ENCODE measurements at regions not wholly inside any gene's neighbourhood (a gene's known extent, or its start where the extent isn't known, plus 50 kb on each side); places are given as distances from the start of the nearest gene placed in this dataset.

DNA sequence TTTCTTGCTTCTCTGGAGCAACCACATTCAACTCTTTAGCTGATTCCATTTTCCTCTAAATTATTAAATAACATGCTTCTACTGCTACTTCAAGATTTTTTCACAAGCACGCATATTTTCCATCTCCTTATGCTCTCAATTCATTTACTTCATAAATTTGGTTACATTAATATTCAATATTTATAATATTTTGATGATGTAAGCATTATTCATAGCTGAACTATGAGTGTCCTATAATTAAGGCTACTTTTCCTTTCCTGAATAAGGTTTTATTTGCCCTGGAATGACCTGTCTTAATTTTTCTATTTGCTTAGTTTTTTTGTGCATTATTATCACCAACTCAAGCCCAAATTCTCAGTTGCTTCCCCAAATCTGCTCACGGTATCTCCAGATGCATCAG is 109.4 kb upstream of the ADPGK start:
- H3K27me3 Mint-ChIP-seq, result peaks cover 40% of the 10 kb centered on the region
- no peaks in the 10 kb centered on the region for H3K36me3 Mint-ChIP-seq (ENCODE audit: low read depth)
- ChIA-PET CTCF (no interaction called here), POLR2A (no interaction called here)
- H3K27ac Mint-ChIP-seq, result no peak overlapping the region
- no peaks in the 10 kb centered on the region for H3K4me1 Mint-ChIP-seq
- H3K9me3 Mint-ChIP-seq, result no peaks in the 10 kb centered on the region
- no peak for DNase-seq
- H3K4me3 Mint-ChIP-seq, result no peak overlapping the region

- no peak overlapping the region for H3K27ac Mint-ChIP-seq
- H3K36me3 Mint-ChIP-seq (ENCODE audit: low read depth), result no peaks in the 10 kb centered on the region
- ChIA-PET POLR2A (no interaction called here), CTCF (no interaction called here)
- no peaks in the 10 kb centered on the region for H3K9me3 Mint-ChIP-seq
- no peak overlapping the region for H3K4me3 Mint-ChIP-seq
- H3K4me1 Mint-ChIP-seq, result no peaks in the 10 kb centered on the region
- H3K27me3 Mint-ChIP-seq, result peaks cover 19% of the 10 kb centered on the region
- DNase-seq, result no peak
Observed at GRCh38 chr15:72890043-72890442, 106.5 kb upstream of the ADPGK start.

GRCh38 chr15:72889545-72889944 is 106.0 kb upstream of the ADPGK start:
- Mint-ChIP-seq H3K36me3 (ENCODE audit: low read depth) (no peaks in the 10 kb centered on the region), H3K9me3 (no peaks in the 10 kb centered on the region), H3K27ac (no peak overlapping the region), H3K4me1 (no peaks in the 10 kb centered on the region), H3K4me3 (no peak overlapping the region), H3K27me3 (peaks cover 19% of the 10 kb centered on the region)
- no peak for DNase-seq
- POLR2A ChIA-PET, result no interaction called here
- CTCF ChIA-PET, result no interaction called here

DNA sequence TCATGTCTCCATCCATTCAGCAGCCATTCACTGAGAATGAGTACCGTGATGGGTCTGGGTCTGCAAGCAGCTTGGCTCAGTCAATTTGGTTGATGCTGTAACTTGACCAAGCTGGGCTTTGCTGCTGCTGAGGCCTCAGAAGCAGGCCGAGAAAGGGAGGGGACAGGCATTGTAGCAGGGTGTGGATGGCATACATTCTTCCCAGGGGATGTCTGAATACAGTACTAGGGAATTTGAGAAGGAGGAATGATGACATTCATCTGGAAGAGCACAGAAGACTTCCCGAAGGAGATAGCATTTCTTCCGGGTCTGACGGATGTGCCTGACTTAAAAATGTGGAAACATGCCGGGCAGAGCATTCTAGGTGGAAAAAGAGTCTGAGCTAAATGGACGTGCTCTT is 105.3 kb upstream of the ADPGK start:
- peaks cover 17% of the 10 kb centered on the region for H3K27me3 Mint-ChIP-seq
- ChIA-PET POLR2A (no interaction called here), CTCF (no interaction called here)
- no peaks in the 10 kb centered on the region for H3K4me1 Mint-ChIP-seq
- no peak overlapping the region for H3K27ac Mint-ChIP-seq
- H3K9me3 Mint-ChIP-seq, result no peaks in the 10 kb centered on the region
- DNase-seq, result no peak
- H3K4me3 Mint-ChIP-seq, result no peak overlapping the region
- H3K36me3 Mint-ChIP-seq (ENCODE audit: low read depth), result no peaks in the 10 kb centered on the region

- no peaks in the 10 kb centered on the region for H3K9me3 Mint-ChIP-seq
- CTCF ChIA-PET, result no interaction called here
- no peak overlapping the region for H3K27ac Mint-ChIP-seq
- no peak for DNase-seq
- peaks cover 13% of the 10 kb centered on the region for H3K27me3 Mint-ChIP-seq
- no peaks in the 10 kb centered on the region for H3K4me1 Mint-ChIP-seq
- H3K4me3 Mint-ChIP-seq, result no peak overlapping the region
- POLR2A ChIA-PET, result no interaction called here
- H3K36me3 Mint-ChIP-seq (ENCODE audit: low read depth), result no peaks in the 10 kb centered on the region
Observed at GRCh38 chr15:72888211-72888610, 104.7 kb upstream of the ADPGK start.

GRCh38 chr15:72887376-72887775 is 103.8 kb upstream of the ADPGK start:
- no peaks in the 10 kb centered on the region for H3K4me1 Mint-ChIP-seq
- ChIA-PET CTCF (no interaction called here), POLR2A (no interaction called here)
- H3K36me3 Mint-ChIP-seq (ENCODE audit: low read depth), result no peaks in the 10 kb centered on the region
- H3K27ac Mint-ChIP-seq, result no peak overlapping the region
- no peak overlapping the region for H3K4me3 Mint-ChIP-seq
- DNase-seq, result no peak
- peaks cover 11% of the 10 kb centered on the region for H3K27me3 Mint-ChIP-seq
- peaks cover 5% of the 10 kb centered on the region for H3K9me3 Mint-ChIP-seq

GRCh38 chr15:72884311-72884710 is 100.8 kb upstream of the ADPGK start:
- peaks cover 9% of the 10 kb centered on the region for H3K9me3 Mint-ChIP-seq
- H3K4me1 Mint-ChIP-seq, result no peaks in the 10 kb centered on the region
- H3K27ac Mint-ChIP-seq, result no peak overlapping the region
- POLR2A ChIA-PET, result no interaction called here
- H3K36me3 Mint-ChIP-seq (ENCODE audit: low read depth), result no peaks in the 10 kb centered on the region
- H3K4me3 Mint-ChIP-seq, result no peak overlapping the region
- peaks cover 5% of the 10 kb centered on the region for H3K27me3 Mint-ChIP-seq
- DNase-seq, result no peak
- CTCF ChIA-PET, result no interaction called here

DNA sequence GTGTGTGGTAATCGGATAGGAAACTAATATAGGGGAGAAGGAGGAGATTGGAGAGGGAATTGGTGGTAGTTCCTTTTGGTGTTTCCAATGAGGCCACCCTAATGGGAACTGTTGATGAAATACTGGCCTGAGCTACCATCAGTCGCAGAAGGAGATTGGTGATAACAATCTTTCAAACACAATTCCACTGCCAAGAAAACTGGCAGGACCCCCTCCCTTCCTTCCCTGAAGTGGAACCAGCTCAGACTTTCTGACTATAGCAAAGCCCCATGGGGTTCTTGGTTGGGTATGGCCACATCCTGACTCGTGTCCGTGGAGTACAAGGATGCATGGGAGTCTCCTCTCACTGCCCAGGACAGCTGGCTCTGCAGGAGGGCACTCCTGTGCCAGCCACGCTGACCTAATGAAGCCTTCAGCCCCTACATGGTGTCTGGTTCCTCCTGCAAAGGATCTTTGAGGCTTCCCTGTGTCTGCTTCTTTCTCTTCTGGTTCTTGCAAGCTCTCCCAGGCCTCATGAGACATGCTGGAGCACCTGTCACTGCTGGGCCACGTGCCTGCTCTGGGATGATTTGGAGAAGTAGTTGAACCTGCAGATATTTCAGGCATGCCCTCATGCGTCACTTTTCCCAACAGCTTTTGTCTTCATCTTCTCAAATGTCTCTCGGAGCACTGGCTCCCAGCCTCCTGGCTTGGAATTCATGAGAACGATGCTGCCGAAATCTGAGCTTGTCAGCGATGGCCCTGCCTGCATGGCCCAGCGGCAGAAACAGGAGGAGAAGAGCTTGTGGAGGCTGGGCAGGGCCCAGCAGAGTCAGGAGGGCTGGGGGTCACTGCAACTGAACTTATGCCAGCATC is 90.0 kb upstream of the ADPGK start:
- no peak overlapping the region for H3K27ac Mint-ChIP-seq
- no peak for DNase-seq
- H3K36me3 Mint-ChIP-seq (ENCODE audit: low read depth), result no peaks in the 10 kb centered on the region
- CTCF ChIA-PET, result no interaction called here
- H3K9me3 Mint-ChIP-seq, result no peaks in the 10 kb centered on the region
- H3K27me3 Mint-ChIP-seq, result peaks cover 6% of the 10 kb centered on the region
- POLR2A ChIA-PET, result no interaction called here
- no peak overlapping the region for H3K4me3 Mint-ChIP-seq
- H3K4me1 Mint-ChIP-seq, result no peaks in the 10 kb centered on the region

DNA sequence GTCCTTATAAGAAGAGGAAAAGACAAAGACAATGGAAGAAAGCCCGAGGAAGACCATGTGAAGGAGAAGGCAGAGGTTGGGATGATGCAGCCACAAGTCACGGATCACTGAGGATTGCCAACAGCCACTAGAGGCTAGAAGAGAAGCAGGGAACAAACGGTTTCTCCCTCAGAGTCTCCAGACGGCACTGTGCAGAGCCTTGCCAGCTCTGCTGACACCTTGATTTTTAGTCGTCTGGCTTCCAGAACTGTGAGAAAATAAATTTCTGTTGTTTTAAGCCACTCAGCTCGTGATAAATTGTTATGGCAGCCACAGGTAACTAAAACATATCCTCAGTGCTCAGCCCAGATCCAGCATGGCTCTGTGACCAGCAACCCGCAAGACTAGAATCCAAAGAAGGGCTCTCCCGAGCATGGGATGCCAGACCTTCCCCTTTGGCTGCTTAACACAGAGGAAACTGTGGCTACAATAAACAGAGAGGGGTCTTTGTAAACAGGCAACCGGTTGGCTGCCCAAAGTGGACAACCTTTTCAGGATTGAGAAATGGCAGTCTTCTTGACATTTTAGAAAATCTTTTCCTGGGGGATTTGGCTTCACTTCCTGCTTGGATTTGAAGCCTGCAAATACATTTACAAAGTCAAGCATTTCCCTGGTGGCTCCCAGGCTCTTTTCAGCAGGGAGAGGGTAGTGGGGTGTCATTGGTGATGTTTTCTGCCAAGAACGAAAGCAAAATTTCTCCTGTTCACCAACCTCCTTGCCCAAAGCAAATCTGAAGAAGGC is 88.7 kb upstream of the ADPGK start:
- Mint-ChIP-seq H3K9me3 (no peaks in the 10 kb centered on the region), H3K4me3 (no peak overlapping the region), H3K36me3 (ENCODE audit: low read depth) (no peaks in the 10 kb centered on the region), H3K27ac (no peak overlapping the region), H3K4me1 (no peaks in the 10 kb centered on the region), H3K27me3 (peaks cover 9% of the 10 kb centered on the region)
- DNase-seq, result no peak
- ChIA-PET POLR2A (no interaction called here), CTCF (no interaction called here)

GRCh38 chr15:72866866-72867616 is 83.5 kb upstream of the ADPGK start:
- DNase-seq, result no peak
- H3K36me3 Mint-ChIP-seq (ENCODE audit: low read depth), result no peaks in the 10 kb centered on the region
- H3K27ac Mint-ChIP-seq, result no peak overlapping the region
- no peak overlapping the region for H3K4me3 Mint-ChIP-seq
- H3K9me3 Mint-ChIP-seq, result no peaks in the 10 kb centered on the region
- ChIA-PET POLR2A (no interaction called here), CTCF (interaction anchor here (0.6 kb wide), 1 partner anchor 9 kb away, joined by 3 read pairs; no protein-coding TSS in a partner anchor)
- H3K4me1 Mint-ChIP-seq, result no peaks in the 10 kb centered on the region
- peaks cover 8% of the 10 kb centered on the region for H3K27me3 Mint-ChIP-seq

DNA sequence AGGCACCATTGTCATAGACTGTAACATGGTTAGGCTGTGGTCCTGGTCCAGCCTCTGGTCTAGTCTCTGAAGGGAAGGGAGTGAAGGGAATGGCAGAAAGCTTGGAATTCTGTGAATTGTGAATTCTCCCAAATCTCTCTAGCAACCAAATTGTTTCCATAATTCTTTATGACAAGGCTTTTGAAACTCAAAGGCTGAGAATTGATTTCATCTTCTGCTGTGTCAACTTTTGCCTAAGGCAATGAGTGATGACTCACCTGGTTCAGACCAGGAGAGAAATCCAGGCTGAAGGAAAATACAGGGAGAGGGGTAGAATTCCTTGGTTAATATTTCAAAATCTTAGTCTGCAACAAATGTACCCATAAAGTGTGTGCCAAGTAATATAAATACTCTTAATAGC is 82.6 kb upstream of the ADPGK start:
- H3K27me3 Mint-ChIP-seq, result peaks cover 9% of the 10 kb centered on the region
- ChIA-PET CTCF (interaction anchor here (0.6 kb wide), 1 partner anchor 8 kb away, joined by 3 read pairs; no protein-coding TSS in a partner anchor), POLR2A (no interaction called here)
- no peak overlapping the region for H3K4me3 Mint-ChIP-seq
- no peaks in the 10 kb centered on the region for H3K4me1 Mint-ChIP-seq
- H3K9me3 Mint-ChIP-seq, result no peaks in the 10 kb centered on the region
- H3K27ac Mint-ChIP-seq, result no peak overlapping the region
- DNase-seq, result no peak
- no peaks in the 10 kb centered on the region for H3K36me3 Mint-ChIP-seq (ENCODE audit: low read depth)

DNA sequence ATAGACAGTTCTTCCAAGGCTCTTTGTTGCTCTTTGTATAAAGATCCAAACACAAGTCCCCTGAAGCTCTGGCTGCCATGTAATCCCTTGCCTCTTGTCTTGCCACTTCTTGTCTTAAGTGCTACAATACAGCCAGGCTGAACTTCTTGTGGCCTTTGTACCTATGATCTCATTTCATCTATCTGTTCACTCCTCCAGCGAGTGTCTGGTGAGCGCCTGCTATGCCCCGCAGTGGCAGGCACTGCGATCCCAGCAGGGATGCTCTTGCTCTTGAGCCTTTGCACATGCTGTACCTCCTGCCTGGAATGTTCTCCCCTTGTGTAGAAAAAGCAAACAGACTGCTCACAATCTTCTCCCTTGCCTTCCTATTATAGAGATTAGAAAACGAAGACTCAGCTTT is 81.9 kb upstream of the ADPGK start:
- CTCF ChIA-PET, result no interaction called here

DNA sequence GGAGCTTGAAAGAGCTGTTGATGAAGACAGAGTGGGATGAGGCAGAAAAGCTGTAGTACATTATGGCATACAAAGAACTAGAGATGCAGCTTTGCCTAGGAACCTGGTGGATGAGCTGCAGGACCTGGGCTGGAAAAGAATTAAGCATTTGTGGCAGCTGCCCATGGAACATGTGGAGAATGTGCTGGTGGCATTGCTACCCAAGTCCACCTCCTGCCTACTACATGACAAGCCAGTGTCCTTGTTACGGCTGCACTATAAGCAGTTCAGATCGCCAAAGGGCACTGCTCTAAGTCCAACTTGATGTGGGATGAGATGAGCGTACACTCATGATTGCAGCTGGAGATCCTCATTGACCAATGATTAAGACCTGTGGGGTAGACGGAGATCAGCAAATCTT is 81.1 kb upstream of the ADPGK start:
- Mint-ChIP-seq H3K36me3 (ENCODE audit: low read depth) (no peaks in the 10 kb centered on the region), H3K4me3 (no peak overlapping the region), H3K27me3 (peaks cover 12% of the 10 kb centered on the region), H3K27ac (no peak overlapping the region), H3K4me1 (no peaks in the 10 kb centered on the region), H3K9me3 (no peaks in the 10 kb centered on the region)
- CTCF ChIA-PET, result no interaction called here
- DNase-seq, result no peak
- POLR2A ChIA-PET, result no interaction called here

More for the DNA sequence above, 81.9 kb upstream of the ADPGK start:
- no peak overlapping the region for H3K4me3 Mint-ChIP-seq
- H3K27ac Mint-ChIP-seq, result no peak overlapping the region
- H3K4me1 Mint-ChIP-seq, result no peaks in the 10 kb centered on the region
- POLR2A ChIA-PET, result no interaction called here
- DNase-seq, result no peak
- no peaks in the 10 kb centered on the region for H3K36me3 Mint-ChIP-seq (ENCODE audit: low read depth)
- H3K9me3 Mint-ChIP-seq, result no peaks in the 10 kb centered on the region
- H3K27me3 Mint-ChIP-seq, result peaks cover 12% of the 10 kb centered on the region
